Large intestine (tissue), 3 donors: ENCODE measurements at regions not wholly inside any gene's neighbourhood (a gene's known extent, or its start where the extent isn't known, plus 50 kb on each side); places are given as distances from the start of the nearest gene placed in this dataset.
"Not testable (repeated sequence)": the region's sequence is repeated elsewhere in the genome, so short reads cannot be mapped to it uniquely, and the experiment has no call there.

Experiments
- DNase-seq, 2 donors: peaks; one replicate each; pipeline versions ENCODE4 v3.0.0 to v3.0.0-alpha.2; 2013
- H3K27ac ChIP-seq: one replicate; pipeline ENCODE4 v1.5.1; 2013; ENCODE audit warnings: low read length
- H3K27me3 ChIP-seq: 2 replicates; pipeline ENCODE4 v1.6.1; 2013; ENCODE audit warnings: low read length; ENCODE audit not compliant: control insufficient read depth, insufficient read depth
- H3K36me3 ChIP-seq: 2 replicates; pipeline ENCODE4 v1.6.1; 2013; ENCODE audit warnings: low read length; ENCODE audit not compliant: control insufficient read depth, insufficient read depth
- H3K4me1 ChIP-seq: one replicate; pipeline ENCODE4 v1.6.1; 2013; ENCODE audit warnings: low read length; ENCODE audit not compliant: control insufficient read depth, insufficient read depth
- H3K4me3 ChIP-seq: one replicate; pipeline ENCODE4 v1.5.1; 2013; ENCODE audit warnings: low read length
- H3K9me3 ChIP-seq: one replicate; pipeline ENCODE4 v1.6.1; 2013; ENCODE audit warnings: mild to moderate bottlenecking, low read depth, low read length, moderate library complexity; ENCODE audit not compliant: control insufficient read depth
- WGBS: methylation state at CpG from one replicate; pipeline ENCODE4 v1.1.5; 2013; ENCODE audit warnings: low lambda C conversion rate; ENCODE audit not compliant: insufficient coverage; 5-methylcytosine and 5-hydroxymethylcytosine counted together

- Histone ChIP-seq H3K27me3 (no peaks in the 10 kb centered on the region), H3K4me3 (no peak overlapping the region), H3K36me3 (no peaks in the 10 kb centered on the region), H3K9me3 (no peaks in the 10 kb centered on the region), H3K27ac (no peak overlapping the region), H3K4me1 (peaks cover 3% of the 10 kb centered on the region)
- WGBS, result 100% methylated on average over 2 of the region's 4 CpGs
- DNase-seq, result no peak
Measured at GRCh38 chr16:52363082-52363481, 183.9 kb downstream of the TOX3 start.

- WGBS, result 80% methylated on average over 1 of the region's 4 CpGs
- Histone ChIP-seq H3K4me1 (no peaks in the 10 kb centered on the region), H3K4me3 (no peak overlapping the region), H3K27me3 (no peaks in the 10 kb centered on the region), H3K9me3 (no peaks in the 10 kb centered on the region), H3K36me3 (no peaks in the 10 kb centered on the region), H3K27ac (no peak overlapping the region)
- DNase-seq, result no peak
Measured at GRCh38 chr16:52357711-52358110, 189.2 kb downstream of the TOX3 start.

GRCh38 chr16:52353249-52353648, 193.7 kb downstream of the TOX3 start:
- H3K4me1 ChIP-seq, result no peaks in the 10 kb centered on the region
- no peaks in the 10 kb centered on the region for H3K36me3 ChIP-seq
- WGBS, result 100% methylated on average over 1 of the region's 1 CpG
- DNase-seq, result no peak
- no peak overlapping the region for H3K4me3 ChIP-seq
- no peaks in the 10 kb centered on the region for H3K27me3 ChIP-seq
- no peaks in the 10 kb centered on the region for H3K9me3 ChIP-seq
- no peak overlapping the region for H3K27ac ChIP-seq

GRCh38 chr16:52351451-52351850, 195.5 kb downstream of the TOX3 start:
- Histone ChIP-seq H3K9me3 (no peaks in the 10 kb centered on the region), H3K36me3 (no peaks in the 10 kb centered on the region), H3K4me1 (no peaks in the 10 kb centered on the region), H3K4me3 (no peak overlapping the region), H3K27me3 (no peaks in the 10 kb centered on the region), H3K27ac (no peak overlapping the region)
- peak; percentile 14 to 61 for DNase-seq
- no CpG with 5 or more reads among the region's 5 CpGs for WGBS

GRCh38 chr16:52350031-52350642, 196.8 kb downstream of the TOX3 start:
- H3K4me3 ChIP-seq, result no peak overlapping the region
- no peaks in the 10 kb centered on the region for H3K9me3 ChIP-seq
- H3K4me1 ChIP-seq, result no peaks in the 10 kb centered on the region
- no peak for DNase-seq
- 100% methylated on average over 1 of the region's 3 CpGs for WGBS
- H3K27me3 ChIP-seq, result no peaks in the 10 kb centered on the region
- no peak overlapping the region for H3K27ac ChIP-seq
- H3K36me3 ChIP-seq, result no peaks in the 10 kb centered on the region

- Histone ChIP-seq H3K4me3 (no peak overlapping the region), H3K9me3 (no peaks in the 10 kb centered on the region), H3K27me3 (no peaks in the 10 kb centered on the region), H3K36me3 (no peaks in the 10 kb centered on the region), H3K4me1 (no peaks in the 10 kb centered on the region), H3K27ac (no peak overlapping the region)
- no peak for DNase-seq
- WGBS, result 92% methylated on average over 2 of the region's 2 CpGs
Measured at GRCh38 chr16:52346709-52347108, 200.2 kb downstream of the TOX3 start.

GRCh38 chr16:52333673-52334072, 213.3 kb downstream of the TOX3 start:
- not testable (repeated sequence) for DNase-seq, H3K9me3 ChIP-seq, H3K27me3 ChIP-seq, H3K36me3 ChIP-seq, H3K27ac ChIP-seq, H3K4me3 ChIP-seq, H3K4me1 ChIP-seq
- WGBS, result no CpG with 5 or more reads among the region's 8 CpGs

GRCh38 chr16:52320930-52321439, 226.0 kb downstream of the TOX3 start:
- peaks cover 4% of the 10 kb centered on the region for H3K4me1 ChIP-seq
- H3K4me3 ChIP-seq, result no peak overlapping the region
- H3K27ac ChIP-seq, result no peak overlapping the region
- no peaks in the 10 kb centered on the region for H3K36me3 ChIP-seq
- WGBS, result 55% methylated on average over 2 of the region's 6 CpGs
- H3K27me3 ChIP-seq, result no peaks in the 10 kb centered on the region
- no peaks in the 10 kb centered on the region for H3K9me3 ChIP-seq
- DNase-seq, result peak in 1 of 2 donors; percentile 47

GRCh38 chr16:52318302-52319009, 228.5 kb downstream of the TOX3 start:
- no peak overlapping the region for H3K4me3 ChIP-seq
- peaks cover 4% of the 10 kb centered on the region for H3K4me1 ChIP-seq
- 100% methylated on average over 1 of the region's 2 CpGs for WGBS
- H3K36me3 ChIP-seq, result no peaks in the 10 kb centered on the region
- H3K27ac ChIP-seq, result no peak overlapping the region
- DNase-seq, result no peak
- no peaks in the 10 kb centered on the region for H3K27me3 ChIP-seq
- H3K9me3 ChIP-seq, result no peaks in the 10 kb centered on the region

GRCh38 chr16:52316241-52316640, 230.7 kb downstream of the TOX3 start:
- peak; percentile 47 to 82 for DNase-seq
- Histone ChIP-seq H3K36me3 (no peaks in the 10 kb centered on the region), H3K27me3 (no peaks in the 10 kb centered on the region), H3K9me3 (no peaks in the 10 kb centered on the region), H3K27ac (peak overlapping the region; percentile 47), H3K4me1 (peaks cover 4% of the 10 kb centered on the region), H3K4me3 (no peak overlapping the region)
- WGBS, result no CpG with 5 or more reads among the region's 1 CpG

GRCh38 chr16:52312716-52313115, 234.2 kb downstream of the TOX3 start:
- no peaks in the 10 kb centered on the region for H3K9me3 ChIP-seq
- no peaks in the 10 kb centered on the region for H3K27me3 ChIP-seq
- no peak for DNase-seq
- H3K4me3 ChIP-seq, result no peak overlapping the region
- no peak overlapping the region for H3K27ac ChIP-seq
- WGBS, result 100% methylated on average over 1 of the region's 1 CpG
- no peaks in the 10 kb centered on the region for H3K36me3 ChIP-seq
- peaks cover 4% of the 10 kb centered on the region for H3K4me1 ChIP-seq
